ENCODE measurements at regions not wholly inside any gene's neighbourhood (a gene's known extent, or its start where the extent isn't known, plus 50 kb on each side); places are given as distances from the start of the nearest gene placed in this dataset.

DNA sequence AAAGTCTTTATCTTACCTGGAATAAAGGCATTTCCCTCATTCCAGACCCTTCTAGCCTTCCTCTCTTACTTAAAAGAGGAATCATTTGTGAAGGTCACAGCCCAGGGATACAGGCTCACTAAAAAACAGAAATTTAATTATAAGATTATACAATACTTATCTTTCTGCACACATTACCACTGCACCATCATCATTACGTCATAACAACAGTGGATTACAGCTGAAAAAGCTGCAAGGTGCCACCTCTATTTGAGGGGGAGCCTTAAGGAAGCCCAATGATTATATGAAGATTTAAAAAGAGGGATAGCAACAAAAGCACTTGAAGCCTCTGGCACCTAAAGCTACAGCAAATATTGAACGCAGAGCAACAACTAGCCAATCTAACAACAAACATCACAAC lies 452.9 kb upstream of the EYS start:
- TF ChIP-seq, protein P1, sequence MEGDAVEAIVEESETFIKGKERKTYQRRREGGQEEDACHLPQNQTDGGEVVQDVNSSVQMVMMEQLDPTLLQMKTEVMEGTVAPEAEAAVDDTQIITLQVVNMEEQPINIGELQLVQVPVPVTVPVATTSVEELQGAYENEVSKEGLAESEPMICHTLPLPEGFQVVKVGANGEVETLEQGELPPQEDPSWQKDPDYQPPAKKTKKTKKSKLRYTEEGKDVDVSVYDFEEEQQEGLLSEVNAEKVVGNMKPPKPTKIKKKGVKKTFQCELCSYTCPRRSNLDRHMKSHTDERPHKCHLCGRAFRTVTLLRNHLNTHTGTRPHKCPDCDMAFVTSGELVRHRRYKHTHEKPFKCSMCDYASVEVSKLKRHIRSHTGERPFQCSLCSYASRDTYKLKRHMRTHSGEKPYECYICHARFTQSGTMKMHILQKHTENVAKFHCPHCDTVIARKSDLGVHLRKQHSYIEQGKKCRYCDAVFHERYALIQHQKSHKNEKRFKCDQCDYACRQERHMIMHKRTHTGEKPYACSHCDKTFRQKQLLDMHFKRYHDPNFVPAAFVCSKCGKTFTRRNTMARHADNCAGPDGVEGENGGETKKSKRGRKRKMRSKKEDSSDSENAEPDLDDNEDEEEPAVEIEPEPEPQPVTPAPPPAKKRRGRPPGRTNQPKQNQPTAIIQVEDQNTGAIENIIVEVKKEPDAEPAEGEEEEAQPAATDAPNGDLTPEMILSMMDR (IDR thresholded peaks at IDR 0.05; ENCODE audit: extremely low read depth, missing control alignments), result no peak
- DNase-seq (ENCODE audit: low spot score), result no peak

GRCh38 chr6:66153247-66153646 lies 446.2 kb upstream of the EYS start:
- TF ChIP-seq, protein P1 (IDR thresholded peaks at IDR 0.05; ENCODE audit: extremely low read depth, missing control alignments), result no peak
- DNase-seq (ENCODE audit: low spot score), result no peak

DNA sequence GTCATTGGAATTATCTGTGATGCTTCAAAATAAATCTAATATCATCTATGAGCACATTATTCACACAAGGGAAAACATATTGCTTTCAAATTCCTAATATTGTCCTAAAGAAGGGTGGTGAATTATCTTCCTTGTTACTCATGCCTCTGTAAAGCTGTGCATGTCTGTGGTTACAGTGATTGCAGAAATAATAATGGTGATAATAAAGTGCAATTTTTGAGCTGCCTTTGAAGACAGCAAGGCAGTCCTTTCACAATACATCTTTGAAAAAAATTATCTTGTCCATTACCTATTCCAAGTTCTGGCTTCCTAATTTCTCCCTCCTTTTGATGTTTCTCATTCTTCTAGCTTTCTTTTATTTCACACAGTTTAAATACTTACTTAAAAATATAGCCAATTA lies 442.1 kb upstream of the EYS start:
- no peak for DNase-seq (ENCODE audit: low spot score)
- TF ChIP-seq, protein P1 (IDR thresholded peaks at IDR 0.05; ENCODE audit: extremely low read depth, missing control alignments), result no peak

DNA sequence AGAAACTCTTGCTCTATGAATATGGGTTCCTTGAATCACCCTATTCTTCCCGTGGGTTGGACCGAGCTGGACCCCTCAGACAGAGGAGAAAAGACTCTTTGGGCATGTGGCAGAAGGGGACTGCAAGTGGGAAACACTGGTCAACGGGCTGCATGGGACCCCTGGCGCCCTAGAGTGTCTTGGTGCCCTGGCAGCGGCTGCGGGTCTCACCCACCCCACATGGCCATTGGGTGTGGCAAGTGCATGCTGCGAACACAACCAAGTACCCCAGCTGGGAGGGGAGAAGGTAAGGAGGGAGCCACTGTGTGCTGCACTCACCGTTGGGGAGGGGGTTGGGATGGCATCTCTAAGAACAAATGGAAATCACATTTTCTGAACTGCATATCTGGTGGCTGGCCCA lies 438.8 kb upstream of the EYS start:
- TF ChIP-seq, protein P1 (IDR thresholded peaks at IDR 0.05; ENCODE audit: extremely low read depth, missing control alignments), result no peak
- no peak for DNase-seq (ENCODE audit: low spot score)

GRCh38 chr6:66134021-66134420 lies 427.0 kb upstream of the EYS start:
- DNase-seq (ENCODE audit: low spot score), result no peak
- TF ChIP-seq, protein P1 (IDR thresholded peaks at IDR 0.05; ENCODE audit: extremely low read depth, missing control alignments), result no peak

- TF ChIP-seq, protein P1 (IDR thresholded peaks at IDR 0.05; ENCODE audit: extremely low read depth, missing control alignments), result no peak
- DNase-seq (ENCODE audit: low spot score), result no peak
Observed at GRCh38 chr6:66128656-66129055, 421.6 kb upstream of the EYS start.

DNA sequence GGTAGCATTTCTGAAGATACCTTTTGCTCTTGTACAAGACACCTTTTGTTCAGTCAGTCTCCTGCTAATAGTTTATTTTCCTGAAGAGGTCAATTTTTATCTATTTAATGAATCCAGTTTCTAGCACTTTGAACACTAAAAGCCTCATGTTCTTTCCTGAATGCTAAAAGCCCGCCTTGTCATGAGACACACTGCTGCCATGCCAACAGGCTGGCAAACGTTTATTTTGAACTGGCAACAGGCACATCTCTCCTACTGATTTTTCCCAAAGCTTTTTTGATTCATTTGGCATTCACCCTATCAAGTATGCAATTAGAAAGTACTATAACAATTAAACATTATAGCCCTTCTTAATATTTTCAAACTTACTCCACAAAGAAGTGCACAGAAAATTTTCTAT lies 421.2 kb upstream of the EYS start:
- TF ChIP-seq, protein P1 (IDR thresholded peaks at IDR 0.05; ENCODE audit: extremely low read depth, missing control alignments), result no peak
- no peak for DNase-seq (ENCODE audit: low spot score)

Measured in GM20000 (cell line).